ENCODE measurements at regions not wholly inside any gene's neighbourhood (a gene's known extent, or its start where the extent isn't known, plus 50 kb on each side); places are given as distances from the start of the nearest gene placed in this dataset.

DNA sequence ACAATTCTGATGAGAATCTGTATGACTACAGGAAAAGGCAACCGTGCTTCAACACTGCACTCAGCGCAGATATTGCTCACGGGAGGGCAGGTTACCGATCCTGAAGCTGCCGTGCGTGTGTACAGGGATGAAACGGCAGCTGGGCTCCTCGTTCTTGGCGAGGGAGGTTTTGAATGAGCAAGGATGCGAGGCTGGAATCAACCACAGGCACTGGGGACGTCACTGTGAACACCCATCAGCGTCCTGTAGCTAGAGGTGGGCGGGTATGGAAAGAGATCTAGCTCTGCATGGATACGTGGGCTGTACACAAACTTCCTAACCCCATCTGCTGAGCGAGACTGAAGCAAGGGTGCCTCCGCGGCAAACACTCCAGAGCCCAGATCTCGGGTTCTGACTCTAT is 84.3 kb upstream of the COL5A1 start (continued):
- TF ChIP-seq, protein P1, sequence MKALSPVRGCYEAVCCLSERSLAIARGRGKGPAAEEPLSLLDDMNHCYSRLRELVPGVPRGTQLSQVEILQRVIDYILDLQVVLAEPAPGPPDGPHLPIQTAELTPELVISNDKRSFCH (CRISPR knock-in tag; IDR thresholded peaks at IDR 0.05): no peak
- TF ChIP-seq, protein P1 (tag; IDR thresholded peaks at IDR 0.05): no peak
- TF ChIP-seq STAT5B (CRISPR knock-in tag; IDR thresholded peaks at IDR 0.05): no peak

DNA sequence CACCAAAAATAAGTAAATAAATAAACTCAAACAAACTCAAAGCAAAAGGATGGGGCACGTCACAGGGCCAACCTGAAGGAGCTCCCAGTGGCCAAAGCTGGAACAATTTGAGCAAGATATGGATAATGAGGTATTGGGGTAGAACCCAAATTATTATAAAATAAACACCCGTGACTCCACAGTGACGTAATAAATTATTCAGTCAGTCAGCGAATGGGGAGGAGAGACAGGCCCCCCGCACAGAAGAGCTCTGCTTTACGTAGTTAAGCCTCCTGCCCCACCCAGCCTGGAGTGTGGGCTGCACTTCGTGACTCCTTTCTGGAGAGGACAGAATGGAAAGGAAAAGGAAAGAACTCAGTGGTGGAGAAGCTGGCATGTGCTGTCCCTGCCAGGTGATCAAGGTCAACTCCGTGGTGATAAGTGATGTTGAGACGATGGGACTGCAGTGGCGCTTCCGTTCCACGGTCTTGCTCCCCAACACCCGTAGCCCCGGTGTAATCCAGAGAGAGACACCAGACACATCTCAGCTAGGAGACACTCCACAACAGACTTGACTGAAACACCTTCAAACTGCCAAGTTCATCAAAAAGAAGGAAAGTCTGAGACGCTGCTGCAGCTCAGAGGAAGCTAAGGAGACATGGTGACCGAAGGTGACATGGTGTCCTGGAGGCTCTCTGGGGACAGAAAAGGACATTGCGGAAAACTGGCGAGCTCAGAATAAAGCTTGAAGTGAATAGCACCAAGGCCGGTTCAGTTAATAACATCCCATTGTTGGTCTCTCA is 83.3 kb upstream of the COL5A1 start:
- ChIA-PET POLR2A (interaction anchor here (0.5 to 3.0 kb wide), 4 partner anchors 8 to 1113 kb away, joined by 3 to 7 read pairs (median 4); no protein-coding TSS in a partner anchor), CTCF (ENCODE audit: low intra/inter-chr PET ratio) (no interaction called here)
- no peaks in the 10 kb centered on the region; a peak in 1 of 5 replicates for H3K4me1 ChIP-seq (replicated peaks in 1 of 2; ENCODE audit: control insufficient read depth in 2 of 2, insufficient read depth in 2 of 2, low read length in 2 of 2)
- H3K79me2 ChIP-seq (ENCODE audit: control insufficient read depth, insufficient read depth, low read length): no peaks in the 10 kb centered on the region
- no peak overlapping the region for H3K4me3 ChIP-seq
- in situ Hi-C loops (cut with MboI) (no loop called here), intact Hi-C loops (cut with micrococcal nuclease) (loop anchor here (10.0 kb wide), 1 partner anchor 86 kb away; the partner anchor contains the start of gene COL5A1)
- H3K36me3 ChIP-seq (ENCODE audit: control insufficient read depth, insufficient read depth, low read length): no peaks in the 10 kb centered on the region
- peaks cover 11 to 75% of the 10 kb centered on the region in 2 experiments; a peak in 3 of 5 replicates for H3K27me3 ChIP-seq (ENCODE audit: control insufficient read depth in 2 of 2, insufficient read depth in 2 of 2, low read length in 2 of 2)
- DNase-seq (ENCODE audit: extremely low read depth in 1 of 4, low spot score in 3 of 4) (no peak), FAIRE-seq (no peak), ATAC-seq (no peak)
- no peak overlapping the region for H2AFZ ChIP-seq (ENCODE audit: low read depth, low read length)
- peaks cover 11% of the 10 kb centered on the region; the same call in 1 of the 2 replicates for H4K20me1 ChIP-seq (replicated peaks; ENCODE audit: control insufficient read depth, insufficient read depth, low read length)
- H3K9me3 ChIP-seq (replicated peaks; ENCODE audit: control insufficient read depth, insufficient read depth, low read depth, low read length): no peaks in the 10 kb centered on the region
- no peak overlapping the region for H3K4me2 ChIP-seq (ENCODE audit: insufficient read depth, low read length)
- no peaks in the 10 kb centered on the region for H3K9me1 ChIP-seq (ENCODE audit: control insufficient read depth, insufficient read depth, low read length)
- no peak overlapping the region for H3K9ac ChIP-seq (ENCODE audit: insufficient read depth in 1 of 2, low read depth in 2 of 2, low read length in 2 of 2)
- H3K27ac ChIP-seq (ENCODE audit: extremely low read depth, low read depth, low read length): no peak overlapping the region
- WGBS (ENCODE audit: insufficient coverage, low coverage, missing lambda C conversion rate): 5% methylated on average over 13 of the region's 19 CpGs
- no TSS peak for BruUV-seq (replicated peaks)
- TF ChIP-seq, protein P2, sequence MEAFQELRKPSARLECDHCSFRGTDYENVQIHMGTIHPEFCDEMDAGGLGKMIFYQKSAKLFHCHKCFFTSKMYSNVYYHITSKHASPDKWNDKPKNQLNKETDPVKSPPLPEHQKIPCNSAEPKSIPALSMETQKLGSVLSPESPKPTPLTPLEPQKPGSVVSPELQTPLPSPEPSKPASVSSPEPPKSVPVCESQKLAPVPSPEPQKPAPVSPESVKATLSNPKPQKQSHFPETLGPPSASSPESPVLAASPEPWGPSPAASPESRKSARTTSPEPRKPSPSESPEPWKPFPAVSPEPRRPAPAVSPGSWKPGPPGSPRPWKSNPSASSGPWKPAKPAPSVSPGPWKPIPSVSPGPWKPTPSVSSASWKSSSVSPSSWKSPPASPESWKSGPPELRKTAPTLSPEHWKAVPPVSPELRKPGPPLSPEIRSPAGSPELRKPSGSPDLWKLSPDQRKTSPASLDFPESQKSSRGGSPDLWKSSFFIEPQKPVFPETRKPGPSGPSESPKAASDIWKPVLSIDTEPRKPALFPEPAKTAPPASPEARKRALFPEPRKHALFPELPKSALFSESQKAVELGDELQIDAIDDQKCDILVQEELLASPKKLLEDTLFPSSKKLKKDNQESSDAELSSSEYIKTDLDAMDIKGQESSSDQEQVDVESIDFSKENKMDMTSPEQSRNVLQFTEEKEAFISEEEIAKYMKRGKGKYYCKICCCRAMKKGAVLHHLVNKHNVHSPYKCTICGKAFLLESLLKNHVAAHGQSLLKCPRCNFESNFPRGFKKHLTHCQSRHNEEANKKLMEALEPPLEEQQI (IDR thresholded peaks at IDR 0.05): no peak
- TF ChIP-seq ZNF197 (CRISPR knock-in tag; IDR thresholded peaks at IDR 0.05; ENCODE audit: low read depth) (no peak), CBX3 (IDR thresholded peaks at IDR 0.05; ENCODE audit: borderline replicate concordance in 1 of 2, low read length in 2 of 2) (no peak), SRSF7 (optimal IDR thresholded peaks at IDR 0.05; ENCODE audit: low read depth, low read length) (no peak), PYGO2 (tag; IDR thresholded peaks at IDR 0.05) (no peak), TAF1 (IDR thresholded peaks at IDR 0.05; ENCODE audit: control insufficient read depth, extremely low read depth, insufficient read depth, low read length, severe bottlenecking) (no peak)
- TF ChIP-seq, protein P3, sequence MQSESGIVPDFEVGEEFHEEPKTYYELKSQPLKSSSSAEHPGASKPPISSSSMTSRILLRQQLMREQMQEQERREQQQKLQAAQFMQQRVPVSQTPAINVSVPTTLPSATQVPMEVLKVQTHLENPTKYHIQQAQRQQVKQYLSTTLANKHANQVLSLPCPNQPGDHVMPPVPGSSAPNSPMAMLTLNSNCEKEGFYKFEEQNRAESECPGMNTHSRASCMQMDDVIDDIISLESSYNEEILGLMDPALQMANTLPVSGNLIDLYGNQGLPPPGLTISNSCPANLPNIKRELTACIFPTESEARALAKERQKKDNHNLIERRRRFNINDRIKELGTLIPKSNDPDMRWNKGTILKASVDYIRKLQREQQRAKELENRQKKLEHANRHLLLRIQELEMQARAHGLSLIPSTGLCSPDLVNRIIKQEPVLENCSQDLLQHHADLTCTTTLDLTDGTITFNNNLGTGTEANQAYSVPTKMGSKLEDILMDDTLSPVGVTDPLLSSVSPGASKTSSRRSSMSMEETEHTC (IDR thresholded peaks at IDR 0.05): no peak
- TF ChIP-seq, protein P4, sequence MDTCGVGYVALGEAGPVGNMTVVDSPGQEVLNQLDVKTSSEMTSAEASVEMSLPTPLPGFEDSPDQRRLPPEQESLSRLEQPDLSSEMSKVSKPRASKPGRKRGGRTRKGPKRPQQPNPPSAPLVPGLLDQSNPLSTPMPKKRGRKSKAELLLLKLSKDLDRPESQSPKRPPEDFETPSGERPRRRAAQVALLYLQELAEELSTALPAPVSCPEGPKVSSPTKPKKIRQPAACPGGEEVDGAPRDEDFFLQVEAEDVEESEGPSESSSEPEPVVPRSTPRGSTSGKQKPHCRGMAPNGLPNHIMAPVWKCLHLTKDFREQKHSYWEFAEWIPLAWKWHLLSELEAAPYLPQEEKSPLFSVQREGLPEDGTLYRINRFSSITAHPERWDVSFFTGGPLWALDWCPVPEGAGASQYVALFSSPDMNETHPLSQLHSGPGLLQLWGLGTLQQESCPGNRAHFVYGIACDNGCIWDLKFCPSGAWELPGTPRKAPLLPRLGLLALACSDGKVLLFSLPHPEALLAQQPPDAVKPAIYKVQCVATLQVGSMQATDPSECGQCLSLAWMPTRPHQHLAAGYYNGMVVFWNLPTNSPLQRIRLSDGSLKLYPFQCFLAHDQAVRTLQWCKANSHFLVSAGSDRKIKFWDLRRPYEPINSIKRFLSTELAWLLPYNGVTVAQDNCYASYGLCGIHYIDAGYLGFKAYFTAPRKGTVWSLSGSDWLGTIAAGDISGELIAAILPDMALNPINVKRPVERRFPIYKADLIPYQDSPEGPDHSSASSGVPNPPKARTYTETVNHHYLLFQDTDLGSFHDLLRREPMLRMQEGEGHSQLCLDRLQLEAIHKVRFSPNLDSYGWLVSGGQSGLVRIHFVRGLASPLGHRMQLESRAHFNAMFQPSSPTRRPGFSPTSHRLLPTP (IDR thresholded peaks at IDR 0.05; ENCODE audit: borderline replicate concordance, extremely low read depth, insufficient read length): no peak
